ENCODE measurements at regions not wholly inside any gene's neighbourhood (a gene's known extent, or its start where the extent isn't known, plus 50 kb on each side); places are given as distances from the start of the nearest gene placed in this dataset.

DNA sequence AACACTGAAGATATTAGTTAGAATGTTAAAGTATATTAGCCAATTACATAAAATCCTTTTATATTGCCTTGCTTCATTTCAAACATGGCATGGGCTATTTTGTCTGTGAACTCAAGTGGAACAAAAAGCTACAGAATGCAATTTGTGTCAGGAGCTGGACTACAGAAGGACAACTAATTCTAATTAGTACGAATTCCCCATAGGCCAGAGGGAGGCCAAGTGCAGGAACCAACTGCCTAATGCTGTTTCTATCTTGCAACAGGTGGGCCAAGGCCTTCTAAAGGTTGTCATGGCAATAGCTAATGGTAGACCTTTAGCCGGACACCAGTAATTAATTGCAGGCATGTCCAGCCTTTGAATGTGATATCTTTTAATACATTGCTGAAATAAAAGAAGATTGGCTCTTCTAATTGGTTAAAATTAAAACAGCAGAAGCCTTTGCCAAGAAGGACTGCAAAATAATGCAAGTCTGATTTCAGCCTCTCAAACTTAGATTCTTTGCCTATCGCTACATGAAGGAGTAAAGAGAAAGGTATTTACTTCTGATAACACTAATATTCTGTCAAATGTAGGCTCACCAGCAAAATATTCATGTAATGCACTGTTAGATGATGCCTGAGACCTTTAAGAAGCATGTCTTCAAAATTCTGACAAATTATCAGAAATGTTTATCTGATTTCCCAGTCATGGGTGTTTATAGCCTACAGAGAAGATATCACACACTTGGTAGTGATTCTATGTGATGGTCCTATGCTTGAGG lies 232.1 kb downstream of the LMO4 start:
- no peak for DNase-seq (ENCODE audit: low read depth in 2 of 2)

- DNase-seq (ENCODE audit: low read depth in 2 of 2), result no peak
Observed at GRCh38 chr1:87563211-87563610, 234.5 kb downstream of the LMO4 start.

GRCh38 chr1:87565861-87566260 lies 237.2 kb downstream of the LMO4 start:
- DNase-seq (ENCODE audit: low read depth in 2 of 2), result no peak

DNA sequence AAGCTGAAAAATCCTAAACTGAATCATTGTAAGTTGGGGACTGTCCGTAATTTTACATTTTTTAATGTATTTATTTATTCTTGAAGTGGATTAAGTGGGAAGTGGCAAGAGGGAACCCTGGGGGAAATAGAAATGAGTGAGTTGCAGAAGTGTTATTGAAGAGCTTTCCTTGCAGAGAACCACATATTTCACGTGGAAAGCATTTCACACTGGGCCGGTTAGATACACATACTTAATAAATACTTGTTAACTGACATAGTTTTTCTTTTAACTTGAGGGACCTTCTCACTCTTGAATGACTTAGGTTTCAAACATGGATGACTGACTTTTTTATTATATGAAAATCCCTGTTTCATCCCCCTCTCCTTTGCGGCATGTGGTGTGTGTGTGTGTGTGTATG lies 239.3 kb downstream of the LMO4 start:
- DNase-seq (ENCODE audit: low read depth in 2 of 2), result no peak

DNA sequence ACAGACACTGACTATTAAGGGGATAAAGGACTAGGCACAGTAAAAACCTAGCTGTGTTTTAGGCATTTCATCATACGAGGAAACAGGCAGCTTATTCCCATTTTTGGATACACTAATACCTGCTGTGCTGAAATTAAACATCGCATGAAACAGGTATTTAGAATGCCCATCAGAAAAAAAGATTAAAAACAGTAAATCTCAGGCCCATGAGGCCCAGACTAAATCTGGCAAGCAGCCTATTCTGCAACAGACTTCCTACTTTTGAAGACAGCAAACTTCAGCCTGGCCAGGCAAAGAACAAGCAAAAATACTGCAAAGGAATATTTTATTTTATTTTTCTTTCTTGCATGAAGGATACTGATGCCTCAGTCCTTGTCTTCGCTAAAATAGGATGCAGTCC lies 240.2 kb downstream of the LMO4 start:
- DNase-seq (ENCODE audit: low read depth in 2 of 2), result no peak

- DNase-seq (ENCODE audit: low read depth in 2 of 2), result no peak
Observed at GRCh38 chr1:87572008-87572407, 243.3 kb downstream of the LMO4 start.

GRCh38 chr1:87572891-87573290 lies 244.2 kb downstream of the LMO4 start:
- DNase-seq (ENCODE audit: low read depth in 2 of 2), result no peak

DNA sequence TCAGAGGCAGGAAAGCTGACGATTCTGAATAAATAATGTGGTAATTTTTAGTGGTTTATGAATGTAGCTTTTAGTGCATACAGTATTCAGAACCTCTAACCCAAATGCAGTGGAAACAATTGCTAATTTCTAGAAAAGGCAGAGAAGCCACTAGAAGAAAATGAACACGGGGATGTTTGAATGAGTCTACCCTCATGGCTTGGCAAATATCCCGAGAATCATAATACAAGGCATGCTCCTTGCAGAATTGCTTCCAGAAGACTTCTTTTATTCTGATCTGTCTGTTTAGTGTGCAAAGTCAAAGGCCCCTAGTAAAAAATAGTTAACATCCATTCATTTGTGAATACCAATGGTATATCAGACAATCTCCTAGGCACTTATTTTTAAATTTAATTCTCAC lies 246.8 kb downstream of the LMO4 start:
- no peak for DNase-seq (ENCODE audit: low read depth in 2 of 2)

GRCh38 chr1:87578464-87578863 lies 249.8 kb downstream of the LMO4 start:
- no peak for DNase-seq (ENCODE audit: low read depth in 2 of 2)

GRCh38 chr1:87583459-87583858 lies 254.8 kb downstream of the LMO4 start:
- no peak for DNase-seq (ENCODE audit: low read depth in 2 of 2)

DNA sequence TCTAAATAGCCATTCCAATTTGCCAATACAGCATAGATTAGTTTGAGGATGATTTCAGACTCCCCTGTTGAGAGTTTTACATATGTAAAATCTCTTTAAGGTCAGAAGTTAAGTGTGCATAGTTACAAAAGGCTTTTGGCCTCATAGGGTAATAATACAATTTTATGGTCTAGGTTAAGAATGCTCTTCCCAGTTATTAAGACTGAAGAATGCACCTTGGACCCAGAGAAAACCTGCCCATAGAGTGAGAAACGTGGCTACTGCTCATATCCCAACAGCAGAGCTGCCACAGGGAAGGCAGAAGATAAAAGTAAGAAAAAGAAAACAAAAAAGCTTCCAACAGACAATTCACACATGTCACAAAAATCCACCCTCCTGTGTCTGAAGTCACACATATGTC lies 255.9 kb downstream of the LMO4 start:
- DNase-seq (ENCODE audit: low read depth in 2 of 2), result no peak

DNA sequence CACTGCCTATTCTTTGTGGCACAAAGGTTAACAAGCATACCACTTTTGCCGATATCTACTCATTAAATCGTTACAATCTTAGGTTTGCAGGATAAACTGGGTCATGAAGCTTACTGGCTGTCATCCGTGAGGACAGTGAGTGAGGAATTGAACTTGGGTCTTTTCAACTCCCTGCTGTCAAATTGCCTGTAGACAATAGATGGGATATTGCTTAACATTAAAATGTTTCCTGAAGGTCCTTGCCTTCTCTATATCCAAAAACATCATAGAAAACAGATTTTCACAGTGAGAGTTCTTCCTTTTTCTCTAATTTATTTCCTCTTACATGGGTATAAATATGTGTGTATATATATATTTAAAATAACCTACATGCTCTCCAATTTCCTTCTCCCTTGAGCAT lies 257.8 kb downstream of the LMO4 start:
- DNase-seq (ENCODE audit: low read depth in 2 of 2), result no peak

GRCh38 chr1:87588495-87588894 lies 259.8 kb downstream of the LMO4 start:
- DNase-seq (ENCODE audit: low read depth in 2 of 2), result no peak

DNA sequence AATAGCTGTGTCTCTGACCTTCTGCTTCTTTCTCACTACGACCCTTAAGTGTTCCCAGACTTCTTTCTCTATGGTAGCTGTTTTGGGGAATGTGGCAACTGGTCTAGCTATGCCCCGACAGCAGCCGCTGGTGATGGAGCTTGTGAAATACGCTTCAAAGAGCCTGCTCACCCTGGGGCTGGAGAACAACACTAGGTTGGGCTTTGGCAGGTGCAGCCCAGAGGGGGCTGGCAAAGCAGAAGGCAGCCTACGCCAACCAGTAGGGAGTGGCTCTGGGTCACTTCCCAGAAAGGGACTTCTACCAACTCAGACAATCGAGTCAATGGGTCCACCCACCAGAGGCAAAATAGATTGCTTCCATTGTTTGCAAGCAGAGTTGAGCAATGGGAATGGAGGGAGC lies 262.8 kb downstream of the LMO4 start:
- no peak for DNase-seq (ENCODE audit: low read depth in 2 of 2)

DNA sequence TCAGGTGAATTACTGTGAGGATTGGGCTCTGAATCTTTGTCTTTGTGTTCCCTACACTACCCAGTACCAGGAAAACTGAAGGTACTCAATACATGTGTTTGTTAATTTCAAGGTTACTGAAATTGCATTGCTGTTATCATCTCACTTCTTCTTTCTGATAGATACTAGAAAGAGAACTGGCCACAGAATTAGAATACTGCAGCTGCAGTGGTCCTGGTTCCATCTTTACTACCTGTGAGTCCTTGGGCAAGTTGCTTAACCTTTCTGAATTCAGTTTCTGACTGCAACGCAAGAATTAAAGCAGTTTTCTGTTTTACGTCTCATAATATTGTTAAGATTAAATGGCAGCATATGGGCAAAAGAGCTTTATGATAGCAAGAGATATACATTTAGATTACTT lies 263.5 kb downstream of the LMO4 start:
- DNase-seq (ENCODE audit: low read depth in 2 of 2), result no peak

GRCh38 chr1:87594736-87595383 lies 266.2 kb downstream of the LMO4 start:
- DNase-seq (ENCODE audit: low read depth in 2 of 2), result no peak

DNA sequence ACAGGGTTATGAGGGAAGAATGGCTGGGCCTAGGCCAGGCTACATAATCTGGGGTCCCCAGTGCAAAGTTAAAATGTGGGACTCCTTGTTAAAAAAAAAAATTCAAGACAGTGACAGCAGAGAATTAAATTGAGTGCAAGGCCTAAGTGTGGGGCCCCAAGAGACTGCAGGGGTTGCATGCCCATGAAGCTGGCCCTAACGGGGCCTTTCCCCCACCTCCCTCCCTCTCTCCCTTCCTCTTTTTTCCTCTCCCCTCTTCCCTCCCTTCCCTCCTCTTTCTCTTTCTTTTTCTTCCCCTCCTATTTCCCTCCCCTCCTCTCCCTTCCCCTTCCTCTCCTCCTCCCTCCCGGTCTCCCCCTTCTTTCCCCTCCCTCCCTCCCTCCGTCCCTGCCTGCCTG lies 266.7 kb downstream of the LMO4 start:
- no peak for DNase-seq (ENCODE audit: low read depth in 2 of 2)

DNA sequence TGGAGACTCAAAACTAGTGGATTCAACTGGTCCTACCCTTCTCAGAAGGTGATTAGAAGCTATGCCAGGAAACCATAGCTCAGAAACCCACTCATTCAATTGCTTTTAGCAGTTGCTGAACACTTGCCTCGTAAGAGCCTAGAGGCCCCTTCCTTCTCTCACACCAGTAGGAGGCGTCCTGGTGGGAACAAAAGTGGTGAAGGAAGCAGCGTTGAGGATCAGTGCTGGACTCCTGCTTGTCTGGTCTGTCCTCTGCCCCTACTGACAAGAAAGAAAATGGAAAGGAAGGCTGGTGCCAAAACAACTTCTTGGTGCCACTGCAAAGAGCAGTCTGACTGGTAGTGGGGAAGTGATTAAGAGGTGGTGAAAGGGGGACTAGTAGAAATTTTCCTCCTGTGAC lies 269.7 kb downstream of the LMO4 start:
- DNase-seq (ENCODE audit: low read depth in 2 of 2), result no peak

DNA sequence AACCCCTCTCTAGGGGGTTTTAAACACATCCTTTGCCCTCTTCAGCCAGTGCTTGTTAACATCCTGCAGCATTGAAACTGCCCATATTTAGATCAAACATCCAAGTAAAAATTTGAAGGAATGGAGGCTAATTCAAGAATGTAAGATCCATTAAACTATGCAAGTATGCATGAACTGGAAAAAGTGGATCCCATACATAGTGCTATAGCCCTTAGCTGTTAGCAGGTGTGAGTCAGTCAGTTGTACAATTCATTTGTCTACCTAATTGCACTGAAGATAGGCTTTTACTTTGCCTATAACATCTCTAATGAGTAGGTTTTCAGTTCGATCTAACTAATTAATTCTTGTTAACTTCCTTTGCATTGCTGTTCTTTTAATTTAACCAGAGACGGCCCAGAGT lies 270.9 kb downstream of the LMO4 start:
- no peak for DNase-seq (ENCODE audit: low read depth in 2 of 2)

DNA sequence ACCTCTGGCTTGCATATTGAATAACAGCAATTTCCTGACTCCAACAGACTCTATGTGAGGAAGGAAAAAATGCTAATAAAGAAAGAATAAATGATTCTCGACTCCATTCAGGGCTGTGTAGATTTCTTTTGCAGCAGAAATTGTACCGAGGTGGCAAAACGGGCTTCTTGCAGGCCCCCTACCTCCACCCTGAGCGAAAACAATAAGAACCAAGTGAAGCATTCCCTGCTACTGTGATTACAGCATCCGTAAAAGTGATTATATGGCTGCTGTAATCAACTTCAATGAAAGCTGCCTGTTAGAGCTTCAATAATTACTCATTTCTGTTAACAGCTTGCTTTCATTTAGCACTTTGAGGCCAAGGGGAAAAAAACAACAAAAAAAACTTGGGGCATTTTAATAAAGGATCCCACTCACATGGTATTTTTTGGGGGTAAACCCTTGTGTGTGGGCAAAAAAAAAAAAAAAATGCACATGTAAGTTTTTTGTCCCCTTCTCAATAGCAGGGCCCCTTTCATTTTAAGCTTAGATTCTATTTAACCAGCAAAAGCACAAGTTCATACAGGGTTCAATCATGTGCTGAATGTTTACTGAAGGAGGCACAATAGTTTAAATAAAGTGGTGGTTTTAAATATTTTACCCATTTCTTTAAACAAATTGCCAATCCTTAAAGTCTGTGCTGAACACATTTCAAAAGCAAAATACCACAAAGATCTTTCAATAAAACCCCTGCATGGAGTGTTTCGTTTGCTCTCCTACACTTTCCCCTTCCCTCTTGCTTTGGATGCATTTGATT lies 271.6 kb downstream of the LMO4 start:
- no peak for DNase-seq (ENCODE audit: low read depth in 2 of 2)

- DNase-seq (ENCODE audit: low read depth in 2 of 2), result no peak
Observed at GRCh38 chr1:87600854-87601253, 272.2 kb downstream of the LMO4 start.

- no peak for DNase-seq (ENCODE audit: low read depth in 2 of 2)
Observed at GRCh38 chr1:87603626-87604025, 274.9 kb downstream of the LMO4 start.

DNA sequence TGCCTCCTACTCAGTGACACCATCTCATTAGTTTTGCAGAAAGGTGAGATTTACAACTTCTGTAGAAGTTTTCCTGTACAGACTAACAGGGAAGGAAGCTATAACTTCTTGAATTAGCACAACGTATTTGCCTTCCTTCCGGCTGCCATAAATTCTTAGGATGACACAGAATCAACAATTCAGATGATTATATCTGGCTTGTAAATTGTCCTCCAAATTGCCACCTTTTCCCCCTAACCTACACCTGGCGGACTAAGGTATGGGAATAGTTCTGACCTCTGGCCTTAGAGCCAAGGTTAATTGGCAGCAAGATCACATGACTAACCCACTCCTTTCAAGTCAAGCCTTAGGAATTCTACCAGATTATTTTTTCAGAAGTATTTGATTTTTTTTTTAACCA lies 284.3 kb downstream of the LMO4 start:
- no peak for DNase-seq (ENCODE audit: low read depth in 2 of 2)

Measured in stimulated activated CD8-positive, alpha-beta memory T cell treated with anti-CD3 and anti-CD28 coated beads, Interleukin-2, amount 100 ng/mL, for 1 hour (primary cell).